NCI-H82 (cell line): ENCODE measurements at regions not wholly inside any gene's neighbourhood (a gene's known extent, or its start where the extent isn't known, plus 50 kb on each side); places are given as distances from the start of the nearest gene placed in this dataset.
A peak's percentile ranks its signal among the peaks of the same experiment; 100 is the strongest.
"Not testable (repeated sequence)": the region's sequence is repeated elsewhere in the genome, so short reads cannot be mapped to it uniquely, and the experiment has no call there.

ENCODE experiments used
- DNase-seq: peaks from one replicate; lab custom pipeline; 2025; lab: John Stamatoyannopoulos, UW

DNA sequence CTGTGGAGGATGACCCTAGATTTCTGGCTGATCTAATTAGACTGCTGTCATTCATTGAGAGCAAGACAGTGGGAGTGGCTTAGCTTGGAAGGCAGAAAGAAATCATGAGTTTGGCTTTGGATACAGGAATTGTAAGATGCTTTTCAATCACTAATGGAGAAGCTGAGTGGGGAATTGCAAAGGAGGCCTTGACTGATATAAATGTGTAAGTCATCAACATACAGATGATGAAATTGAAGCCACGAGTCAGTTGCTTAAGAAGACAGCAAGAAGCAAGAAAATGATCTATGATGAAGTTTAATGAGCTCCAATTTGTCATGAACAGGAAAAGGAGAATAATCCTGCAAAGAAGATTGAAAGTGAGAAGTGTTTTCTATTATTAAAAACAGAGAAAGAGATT, 136.7 kb upstream of the C1QTNF7 start:
- DNase-seq, result no peak

- no peak for DNase-seq
Observed at GRCh38 chr4:15293711-15294110, 134.1 kb upstream of the C1QTNF7 start.

- DNase-seq, result no peak
Observed at GRCh38 chr4:15294202-15294601, 133.6 kb upstream of the C1QTNF7 start.

DNA sequence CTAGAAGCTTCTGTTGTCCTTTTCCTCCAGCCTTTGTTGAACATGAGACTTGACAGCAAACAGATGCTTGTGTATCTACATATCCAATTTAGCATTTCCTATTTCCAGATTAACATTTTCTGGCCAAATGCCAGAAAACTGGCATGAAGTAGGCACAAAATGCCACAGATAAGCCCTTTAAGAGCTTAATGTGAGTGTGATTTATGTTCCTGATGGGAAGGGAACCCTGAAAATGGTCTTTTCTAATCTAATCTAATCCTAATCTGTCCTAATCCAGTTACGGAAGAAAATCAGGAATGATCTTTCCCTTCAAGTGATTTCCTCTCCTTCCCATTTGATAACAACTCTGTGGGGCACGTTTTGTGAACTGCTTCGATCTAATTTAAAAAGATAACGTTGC, 133.0 kb upstream of the C1QTNF7 start:
- DNase-seq, result peak; percentile 95

DNA sequence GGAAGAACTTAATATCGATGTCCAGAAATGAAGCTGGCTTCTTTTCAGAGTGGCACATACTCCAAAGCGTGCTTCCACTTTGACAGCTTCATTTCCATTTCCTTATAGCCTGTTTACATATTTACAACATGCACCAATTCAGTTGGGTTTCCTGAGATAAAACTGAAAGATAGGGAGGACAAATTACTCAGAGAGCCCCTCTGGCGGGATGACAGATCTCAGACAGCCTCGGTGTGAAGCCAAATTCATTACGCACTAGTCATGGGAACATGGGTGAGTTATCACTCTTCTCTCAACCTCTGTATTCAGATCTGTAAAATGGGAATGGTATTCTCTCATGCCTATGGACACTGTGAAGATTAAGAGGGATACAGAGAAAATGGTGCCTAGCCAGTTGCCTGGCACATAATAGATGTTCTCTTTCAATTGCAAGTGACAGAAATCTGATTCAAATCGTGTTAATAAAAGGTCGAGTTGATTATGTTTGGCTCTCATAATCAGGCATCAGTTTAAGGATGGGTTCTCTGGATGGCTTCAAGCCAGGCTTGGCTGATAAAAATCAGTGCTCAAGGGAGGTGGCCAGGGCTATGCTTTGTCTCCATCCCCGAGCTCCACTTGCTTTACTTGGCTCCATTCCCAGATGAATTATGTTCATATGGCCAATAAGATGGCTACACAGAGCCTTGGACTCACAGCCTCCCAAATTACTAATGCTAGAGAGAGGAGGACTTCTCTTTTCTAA, 132.2 kb upstream of the C1QTNF7 start:
- DNase-seq, result peak; percentile 4

DNA sequence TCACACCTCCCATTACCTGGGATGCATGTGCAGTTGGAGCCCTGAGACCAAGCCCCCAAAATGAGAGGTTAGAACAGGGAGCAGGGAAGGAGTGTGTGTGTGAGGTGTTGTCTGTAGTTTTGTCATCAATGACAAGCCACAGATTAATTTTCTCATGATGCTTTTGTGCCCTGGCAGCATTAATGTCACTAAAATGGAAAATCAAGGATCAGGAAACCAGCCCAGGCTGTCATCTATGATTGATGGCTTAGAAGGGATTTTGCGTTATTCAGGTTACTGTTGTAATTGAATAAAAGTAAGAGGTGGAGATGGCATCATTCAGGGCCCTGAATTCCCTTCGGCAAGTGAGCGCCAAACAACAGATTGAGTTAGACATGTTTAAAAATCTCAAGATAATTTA, 130.5 kb upstream of the C1QTNF7 start:
- no peak for DNase-seq

DNA sequence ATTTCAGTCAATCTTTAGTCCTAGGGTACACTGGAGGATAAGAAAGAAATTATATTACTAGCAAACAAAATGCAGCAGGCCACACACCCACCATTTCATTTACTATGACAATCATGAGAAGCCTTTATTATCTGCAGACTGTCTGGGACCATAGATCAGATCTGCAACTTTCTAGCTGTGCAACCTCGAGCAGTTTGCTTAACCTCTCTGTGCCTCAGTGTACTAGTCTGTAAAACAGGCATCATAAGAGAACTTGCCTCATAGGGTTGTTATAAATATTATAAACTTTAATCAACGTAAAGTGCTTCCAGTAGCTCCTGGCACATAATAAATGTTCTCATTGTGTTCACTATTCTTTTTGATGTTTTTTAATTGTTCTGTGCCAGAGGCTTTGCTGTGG, 128.2 kb upstream of the C1QTNF7 start:
- DNase-seq, result no peak

DNA sequence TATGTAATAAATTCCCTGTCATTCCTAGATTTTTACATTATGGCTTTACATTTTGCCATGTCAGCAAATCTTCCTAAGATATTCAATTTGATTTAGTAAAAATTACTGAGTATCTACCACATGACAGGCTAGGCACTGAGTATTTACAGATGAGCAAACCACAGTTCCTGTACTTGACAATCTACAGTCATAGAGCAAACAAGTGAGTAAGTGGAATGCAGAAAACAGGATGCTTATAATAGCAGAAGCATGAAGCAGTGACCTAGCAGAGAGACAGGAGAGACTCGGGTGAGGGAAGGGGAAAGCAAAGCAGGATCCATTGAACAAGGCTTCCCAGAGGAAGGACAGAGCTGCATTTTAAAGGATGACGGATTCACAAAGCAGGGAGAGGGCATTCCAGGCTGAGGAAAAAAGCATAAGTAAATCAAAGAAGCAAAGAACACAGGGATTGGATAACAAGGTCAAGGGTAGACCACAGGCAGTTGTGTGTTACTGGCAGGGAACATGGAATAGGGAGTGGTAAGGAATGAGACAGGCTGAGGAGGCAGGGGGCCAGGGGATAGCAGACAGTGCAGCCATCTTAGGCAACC, 124.7 kb upstream of the C1QTNF7 start:
- DNase-seq, result no peak

GRCh38 chr4:15314974-15315373, 112.9 kb upstream of the C1QTNF7 start:
- no peak for DNase-seq

DNA sequence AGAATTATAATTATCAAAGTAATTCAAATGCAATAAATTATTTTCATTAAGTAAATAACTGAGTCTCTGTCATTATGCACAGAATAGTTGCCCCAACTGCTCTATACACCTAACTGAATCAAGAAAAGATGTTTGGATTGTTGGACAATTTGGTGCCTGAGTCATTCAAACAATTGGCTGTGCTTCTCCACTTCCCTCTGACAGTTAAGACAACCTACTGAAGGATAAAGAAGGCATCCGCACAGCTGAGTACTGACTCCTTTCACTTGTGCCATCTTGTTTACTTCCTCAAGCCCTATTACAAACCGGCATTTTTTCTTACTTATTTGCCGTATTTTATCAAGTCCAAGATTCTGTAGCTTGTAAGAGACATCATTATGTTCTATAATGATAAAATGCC, 110.6 kb upstream of the C1QTNF7 start:
- no peak for DNase-seq

GRCh38 chr4:15318621-15319348, 109.0 kb upstream of the C1QTNF7 start:
- no peak for DNase-seq

GRCh38 chr4:15320121-15320678, 107.6 kb upstream of the C1QTNF7 start:
- no peak for DNase-seq

DNA sequence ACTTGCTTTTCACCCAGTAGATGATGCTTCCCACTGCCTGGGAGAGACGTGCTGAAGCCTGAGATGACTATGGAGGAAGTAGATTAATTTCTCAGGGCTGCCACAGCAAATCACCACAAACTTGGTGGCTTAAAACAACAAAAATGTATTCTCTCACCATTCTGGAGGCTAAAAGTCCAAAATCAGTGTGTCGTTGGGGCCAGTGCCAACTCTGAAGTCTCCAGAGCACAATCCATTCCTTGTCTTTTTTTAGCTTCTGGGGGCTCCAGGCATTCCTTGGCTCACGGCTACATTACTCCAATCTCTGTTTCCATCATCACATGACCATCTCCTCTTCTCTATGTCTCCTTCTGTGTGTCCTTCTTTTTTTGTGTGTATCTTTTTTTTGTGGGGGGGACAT, 105.8 kb upstream of the C1QTNF7 start:
- DNase-seq, result no peak

DNA sequence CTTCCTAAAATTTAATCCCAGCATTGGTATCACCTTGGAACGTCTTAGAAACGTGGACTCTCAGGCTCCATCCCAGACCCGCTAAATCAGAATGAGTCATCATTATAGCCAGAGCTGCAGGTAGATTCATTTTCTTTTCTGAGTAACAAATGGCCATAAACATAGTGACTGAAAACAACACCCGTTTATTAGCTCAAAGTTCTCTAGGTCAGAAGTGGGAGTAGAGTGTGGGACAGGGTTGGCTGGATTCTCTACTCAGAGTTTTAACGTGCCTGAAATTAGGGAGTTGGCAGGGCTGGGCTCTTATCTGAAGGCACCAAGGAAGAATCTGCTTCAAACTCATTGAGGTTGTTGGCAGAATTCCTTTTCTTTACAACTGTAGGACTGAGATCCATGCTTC, 101.8 kb upstream of the C1QTNF7 start:
- no peak for DNase-seq

GRCh38 chr4:15327311-15328298, 100.2 kb upstream of the C1QTNF7 start:
- DNase-seq, result no peak

- no peak for DNase-seq
Observed at GRCh38 chr4:15331930-15332329, 95.9 kb upstream of the C1QTNF7 start.

- DNase-seq, result no peak
Observed at GRCh38 chr4:15332377-15332776, 95.5 kb upstream of the C1QTNF7 start.

DNA sequence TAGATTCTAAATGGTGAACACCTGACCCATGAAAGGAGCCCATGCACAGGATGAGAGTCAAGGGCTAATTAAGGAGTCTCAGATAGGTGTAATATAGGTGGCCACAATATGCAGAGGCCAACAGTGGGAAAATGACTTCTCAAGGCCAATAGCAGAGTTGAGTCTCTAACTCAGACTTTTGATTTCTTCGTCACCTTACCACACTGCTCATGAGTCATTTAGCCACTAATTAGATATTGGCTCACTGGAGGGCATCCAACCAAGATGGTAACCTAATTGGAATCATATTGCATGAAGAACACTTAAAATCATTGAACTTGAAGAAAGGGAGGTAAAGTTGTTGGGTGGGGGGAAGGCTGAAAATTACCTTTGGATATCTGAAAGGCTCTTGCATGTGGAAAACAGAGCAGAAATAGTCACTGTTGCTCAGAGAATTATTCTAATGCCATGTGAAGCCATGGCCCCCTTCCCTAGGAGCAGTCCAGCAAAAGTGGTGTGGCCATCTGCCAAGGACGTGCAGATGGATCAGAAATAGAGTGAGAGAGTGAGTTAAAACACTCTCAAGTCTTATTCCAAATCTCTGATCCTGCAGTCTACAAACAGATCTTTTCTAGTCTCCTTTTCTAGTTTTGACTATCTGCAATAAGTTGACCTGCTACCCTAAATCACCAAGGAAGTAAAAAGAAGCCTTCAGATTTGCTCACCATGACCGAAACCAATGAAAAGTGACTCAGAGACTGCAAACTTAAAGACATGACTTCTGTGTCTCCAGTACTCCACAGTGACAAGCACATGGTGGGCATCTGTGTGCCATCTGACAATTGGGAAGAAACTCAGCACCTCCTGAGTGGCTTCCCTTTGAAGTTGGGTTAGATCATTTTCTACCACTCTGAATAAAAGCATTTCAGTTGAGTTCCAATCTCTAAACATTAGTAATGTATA, 93.9 kb upstream of the C1QTNF7 start:
- DNase-seq, result no peak

DNA sequence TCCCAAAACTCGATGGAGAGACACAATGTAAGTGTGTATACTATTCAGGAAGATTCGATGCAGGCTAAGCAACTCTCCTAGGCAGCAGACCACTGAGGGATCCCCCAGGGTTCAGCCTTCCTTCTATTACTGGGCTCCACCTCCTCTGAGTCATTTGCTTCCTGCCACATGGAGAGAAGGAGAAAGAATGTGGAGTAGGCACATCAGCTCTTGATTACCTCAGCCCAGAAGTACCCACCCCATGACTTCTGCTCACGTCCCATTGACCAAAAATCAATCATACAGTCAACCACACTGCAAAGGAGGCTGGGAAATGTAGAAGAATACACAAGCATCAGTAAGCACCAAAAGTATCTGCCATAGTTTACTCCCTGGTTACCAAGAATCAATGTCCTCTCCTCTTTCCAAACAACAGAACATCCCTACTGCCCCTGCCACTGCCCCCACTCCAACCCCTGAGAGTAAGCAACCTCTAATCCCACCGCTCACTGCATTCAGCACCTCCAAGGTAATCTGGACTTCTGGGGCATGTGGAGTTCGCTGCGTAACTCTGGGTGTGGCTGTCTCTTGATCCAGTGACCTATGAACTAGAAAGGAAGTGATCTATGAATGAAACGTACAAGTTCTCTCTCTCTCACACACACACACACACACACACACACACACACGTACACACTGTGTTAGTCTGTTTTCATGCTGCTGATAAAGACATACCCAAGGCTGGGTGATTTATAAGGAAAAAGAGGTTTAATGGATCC, 91.2 kb upstream of the C1QTNF7 start:
- no peak for DNase-seq

- DNase-seq, result not testable (repeated sequence)
Observed at GRCh38 chr4:15337168-15337657, 90.6 kb upstream of the C1QTNF7 start.
